Stomach (tissue), 4 donors: ENCODE measurements at regions not wholly inside any gene's neighbourhood (a gene's known extent, or its start where the extent isn't known, plus 50 kb on each side); places are given as distances from the start of the nearest gene placed in this dataset.

Experiments
- EP300 ChIP-seq: sonication (generic); formaldehyde crosslinking; IDR thresholded peaks from one replicate; pipeline ENCODE4 v1.6.1; 2017; ENCODE audit warnings: antibody characterized with exemption
- POLR2A ChIP-seq, 4 donors: fragments of 450-650 bp; IDR thresholded peaks; one replicate each; pipeline ENCODE4 v1.6.1; 2016; ENCODE audit warnings: antibody characterized with exemption in 4 of 4, control low read depth in 2 of 4, mild to moderate bottlenecking in 1 of 4, moderate library complexity in 1 of 4

DNA sequence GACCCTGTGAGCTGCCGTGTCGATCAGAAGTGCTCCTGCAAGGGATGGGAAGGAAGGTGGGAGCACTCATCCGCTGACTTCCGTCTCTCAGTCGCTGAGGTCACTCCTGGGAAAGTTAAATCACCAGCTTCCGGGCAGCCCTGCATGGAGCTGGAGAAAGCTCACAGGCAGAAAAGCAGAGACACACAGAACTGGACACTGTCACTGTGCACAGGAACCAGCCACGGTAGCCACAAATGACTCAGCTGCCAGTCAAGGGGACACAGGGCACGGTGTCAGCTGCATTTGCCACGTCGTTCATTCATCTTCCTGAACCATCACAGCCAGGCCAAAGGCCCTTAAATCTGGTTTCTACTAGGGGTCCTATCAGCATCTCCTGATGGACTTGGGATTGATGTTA lies 226.4 kb upstream of the PSMD7 start:
- TF ChIP-seq EP300 (no peak), POLR2A (IDR thresholded peaks at IDR 0.05) (no peak)
